ENCODE measurements at regions not wholly inside any gene's neighbourhood (a gene's known extent, or its start where the extent isn't known, plus 50 kb on each side); places are given as distances from the start of the nearest gene placed in this dataset.
"Not testable (repeated sequence)": the region's sequence is repeated elsewhere in the genome, so short reads cannot be mapped to it uniquely, and the experiment has no call there.

DNA sequence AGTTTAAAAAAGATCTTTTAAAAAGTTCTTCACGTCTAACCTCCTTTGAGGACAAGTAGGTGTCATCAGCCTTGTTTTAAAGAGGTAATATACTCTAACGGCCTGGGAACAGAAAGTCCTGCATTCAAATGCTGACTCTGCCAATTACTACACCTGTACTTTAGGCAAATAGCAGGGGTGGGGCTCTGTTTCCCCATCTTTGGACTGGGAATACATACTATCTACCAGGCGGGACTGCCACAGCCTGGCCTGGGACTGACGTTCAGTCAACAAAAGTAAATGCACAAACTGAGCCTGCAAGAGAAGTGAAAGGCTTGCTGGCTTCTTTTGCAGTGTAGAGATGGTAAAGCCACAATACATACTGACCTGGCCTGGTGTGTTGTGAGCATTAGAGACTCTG, 107.6 kb upstream of the SPATA12 start:
- TF ChIP-seq EZH2phosphoT487 (IDR thresholded peaks at IDR 0.05; ENCODE audit: insufficient read depth, low read depth), result no peak
- no peak for TF ChIP-seq EZH2 (IDR thresholded peaks at IDR 0.05; ENCODE audit: insufficient read depth, poor library complexity, severe bottlenecking)
- no peak overlapping the region for H3K4me2 ChIP-seq (ENCODE audit: unreplicated experiment)
- H3K27ac ChIP-seq, result no peak overlapping the region
- H3K9me2 ChIP-seq (ENCODE audit: insufficient read depth), result no peaks in the 10 kb centered on the region
- H3K79me2 ChIP-seq (ENCODE audit: insufficient read depth), result no peaks in the 10 kb centered on the region
- H3K27me3 ChIP-seq (replicated peaks; ENCODE audit: insufficient read depth), result no peaks in the 10 kb centered on the region
- no peaks in the 10 kb centered on the region for H4K20me1 ChIP-seq (ENCODE audit: insufficient read depth)
- no peak for DNase-seq
- H3K4me3 ChIP-seq, result no peak overlapping the region
- H3K4me1 ChIP-seq (ENCODE audit: insufficient read depth), result no peaks in the 10 kb centered on the region
- in situ Hi-C loops (cut with MboI), result no loop called here
- no peak overlapping the region for H2AFZ ChIP-seq
- no peak overlapping the region for H3K9ac ChIP-seq
- 80 to 84% methylated on average over 4 of the region's 4 CpGs for WGBS, 2 experiments (ENCODE audit: low coverage in 1 of 2, low lambda C conversion rate in 2 of 2, missing lambda C conversion rate in 2 of 2)
- no peaks in the 10 kb centered on the region for H3F3A ChIP-seq (ENCODE audit: insufficient read depth)
- H3K36me3 ChIP-seq (ENCODE audit: low read depth), result no peaks in the 10 kb centered on the region
- H3K9me3 ChIP-seq (ENCODE audit: low read depth), result no peaks in the 10 kb centered on the region

DNA sequence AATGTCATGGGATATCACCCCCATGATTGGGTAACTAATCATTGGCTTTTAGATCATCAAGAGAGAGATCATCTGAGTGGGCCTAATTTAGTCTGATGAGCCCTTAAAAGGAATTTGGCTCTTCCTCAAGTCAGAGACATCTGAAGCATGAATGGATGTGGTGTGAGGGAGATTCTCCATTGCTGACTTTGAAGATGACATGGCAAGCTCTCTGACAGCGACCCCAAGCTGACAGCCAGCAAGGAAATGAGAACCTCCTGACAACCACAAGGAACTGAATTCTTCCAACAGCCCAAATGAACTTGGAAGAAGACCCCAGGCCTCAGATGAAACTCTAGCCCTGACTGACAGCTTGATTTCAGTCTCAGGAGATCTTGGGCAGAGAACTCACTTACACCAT, 108.4 kb upstream of the SPATA12 start:
- no peaks in the 10 kb centered on the region for H3K36me3 ChIP-seq (ENCODE audit: low read depth)
- no peak overlapping the region for H3K9ac ChIP-seq
- H3K4me3 ChIP-seq, result no peak overlapping the region
- no peak for DNase-seq
- 0 to 21% methylated on average over 1 of the region's 1 CpG for WGBS, 2 experiments (ENCODE audit: low coverage in 1 of 2, low lambda C conversion rate in 2 of 2, missing lambda C conversion rate in 2 of 2)
- H3F3A ChIP-seq (ENCODE audit: insufficient read depth), result no peaks in the 10 kb centered on the region
- H3K27me3 ChIP-seq (replicated peaks; ENCODE audit: insufficient read depth), result no peaks in the 10 kb centered on the region
- no peak overlapping the region for H2AFZ ChIP-seq
- H3K9me3 ChIP-seq (ENCODE audit: low read depth), result no peaks in the 10 kb centered on the region
- in situ Hi-C loops (cut with MboI), result no loop called here
- no peaks in the 10 kb centered on the region for H3K4me1 ChIP-seq (ENCODE audit: insufficient read depth)
- no peak for TF ChIP-seq EZH2phosphoT487 (IDR thresholded peaks at IDR 0.05; ENCODE audit: insufficient read depth, low read depth)
- TF ChIP-seq EZH2 (IDR thresholded peaks at IDR 0.05; ENCODE audit: insufficient read depth, poor library complexity, severe bottlenecking), result no peak
- no peaks in the 10 kb centered on the region for H3K79me2 ChIP-seq (ENCODE audit: insufficient read depth)
- H3K27ac ChIP-seq, result no peak overlapping the region
- H3K9me2 ChIP-seq (ENCODE audit: insufficient read depth), result no peaks in the 10 kb centered on the region
- H3K4me2 ChIP-seq (ENCODE audit: unreplicated experiment), result no peak overlapping the region
- no peaks in the 10 kb centered on the region for H4K20me1 ChIP-seq (ENCODE audit: insufficient read depth)

GRCh38 chr3:56951366-56951765, 109.1 kb upstream of the SPATA12 start:
- in situ Hi-C loops (cut with MboI), result no loop called here

DNA sequence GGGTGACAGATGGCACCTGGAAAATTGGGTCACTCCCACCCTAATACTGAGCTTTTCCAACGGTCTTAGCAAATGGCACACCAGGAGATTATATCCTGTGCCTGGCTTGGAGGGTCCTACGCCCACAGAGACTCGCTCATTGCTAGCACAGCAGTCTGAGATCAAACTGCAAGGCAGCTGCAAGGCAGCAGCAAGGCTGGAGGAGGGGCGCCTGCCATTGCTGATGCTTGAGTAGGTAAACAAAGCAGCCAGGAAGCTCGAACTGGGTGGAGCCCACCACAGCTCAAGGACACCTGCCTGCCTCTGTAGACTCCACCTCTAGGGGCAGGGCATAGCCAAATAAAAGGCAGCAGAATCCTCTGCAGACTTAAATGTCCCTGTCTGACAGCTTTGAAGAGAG, 115.1 kb upstream of the SPATA12 start:
- H3K4me2 ChIP-seq (ENCODE audit: unreplicated experiment); H3K27me3 ChIP-seq (replicated peaks; ENCODE audit: insufficient read depth); H3K79me2 ChIP-seq (ENCODE audit: insufficient read depth); H3K9me2 ChIP-seq (ENCODE audit: insufficient read depth); H3K4me1 ChIP-seq (ENCODE audit: insufficient read depth); in situ Hi-C loops (cut with MboI); H3F3A ChIP-seq (ENCODE audit: insufficient read depth); H3K9ac ChIP-seq; H3K9me3 ChIP-seq (ENCODE audit: low read depth); H3K36me3 ChIP-seq (ENCODE audit: low read depth); DNase-seq; H2AFZ ChIP-seq; H4K20me1 ChIP-seq (ENCODE audit: insufficient read depth); H3K27ac ChIP-seq; H3K4me3 ChIP-seq: not testable (repeated sequence)
- 55 to 66% methylated on average over 5 of the region's 5 CpGs for WGBS, 2 experiments (ENCODE audit: low coverage in 1 of 2, low lambda C conversion rate in 2 of 2, missing lambda C conversion rate in 2 of 2)

More at GRCh38 chr3:56951366-56951765, 109.1 kb upstream of the SPATA12 start:
- Histone ChIP-seq H3K27me3 (replicated peaks; ENCODE audit: insufficient read depth) (no peaks in the 10 kb centered on the region), H3K4me1 (ENCODE audit: insufficient read depth) (no peaks in the 10 kb centered on the region), H3K9me3 (ENCODE audit: low read depth) (no peaks in the 10 kb centered on the region), H3K4me3 (no peak overlapping the region), H3K36me3 (ENCODE audit: low read depth) (no peaks in the 10 kb centered on the region), H3K9me2 (ENCODE audit: insufficient read depth) (no peaks in the 10 kb centered on the region), H3F3A (ENCODE audit: insufficient read depth) (no peaks in the 10 kb centered on the region), H2AFZ (no peak overlapping the region), H3K27ac (no peak overlapping the region), H3K79me2 (ENCODE audit: insufficient read depth) (no peaks in the 10 kb centered on the region), H3K9ac (no peak overlapping the region), H4K20me1 (ENCODE audit: insufficient read depth) (no peaks in the 10 kb centered on the region), H3K4me2 (ENCODE audit: unreplicated experiment) (no peak overlapping the region)
- WGBS, 2 experiments (ENCODE audit: low coverage in 1 of 2, low lambda C conversion rate in 2 of 2, missing lambda C conversion rate in 2 of 2), result 13 to 39% methylated on average over 1 of the region's 1 CpG
- no peak for TF ChIP-seq EZH2 (IDR thresholded peaks at IDR 0.05; ENCODE audit: insufficient read depth, poor library complexity, severe bottlenecking)
- TF ChIP-seq EZH2phosphoT487 (IDR thresholded peaks at IDR 0.05; ENCODE audit: insufficient read depth, low read depth), result no peak
- no peak for DNase-seq

DNA sequence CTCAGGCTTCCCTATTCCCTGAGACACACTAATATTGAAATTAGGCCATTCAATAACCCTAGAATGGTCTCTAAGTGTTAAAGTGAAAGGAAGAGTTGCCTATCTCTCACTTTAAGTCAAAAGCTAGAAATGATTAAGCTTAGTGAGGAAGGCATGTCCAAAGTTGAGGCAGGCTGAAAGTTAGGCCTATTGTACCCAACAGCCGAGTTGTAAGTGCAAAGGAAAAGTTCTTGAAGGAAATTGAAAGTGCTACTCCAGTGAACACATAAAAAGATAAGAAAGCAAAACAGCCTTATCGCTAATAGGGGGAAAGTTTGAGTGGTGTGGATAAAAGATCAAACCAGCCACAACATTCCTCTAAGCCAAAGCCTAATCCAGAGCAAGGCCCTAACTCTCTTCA, 117.9 kb upstream of the SPATA12 start:
- H3K9me3 ChIP-seq (ENCODE audit: low read depth), result no peaks in the 10 kb centered on the region
- H3K4me1 ChIP-seq (ENCODE audit: insufficient read depth), result no peaks in the 10 kb centered on the region
- no peaks in the 10 kb centered on the region for H3K9me2 ChIP-seq (ENCODE audit: insufficient read depth)
- no peaks in the 10 kb centered on the region for H3K36me3 ChIP-seq (ENCODE audit: low read depth)
- in situ Hi-C loops (cut with MboI), result no loop called here
- H3K4me3 ChIP-seq, result no peak overlapping the region
- no peak overlapping the region for H3K27ac ChIP-seq
- no peaks in the 10 kb centered on the region for H3F3A ChIP-seq (ENCODE audit: insufficient read depth)
- H3K4me2 ChIP-seq (ENCODE audit: unreplicated experiment), result no peak overlapping the region
- no peak overlapping the region for H2AFZ ChIP-seq
- TF ChIP-seq EZH2 (IDR thresholded peaks at IDR 0.05; ENCODE audit: insufficient read depth, poor library complexity, severe bottlenecking) (no peak), EZH2phosphoT487 (IDR thresholded peaks at IDR 0.05; ENCODE audit: insufficient read depth, low read depth) (no peak)
- no peaks in the 10 kb centered on the region for H3K27me3 ChIP-seq (replicated peaks; ENCODE audit: insufficient read depth)
- DNase-seq, result no peak
- WGBS, 2 experiments (ENCODE audit: low coverage in 1 of 2, low lambda C conversion rate in 2 of 2, missing lambda C conversion rate in 2 of 2), result 88 to 89% methylated on average over 2 of the region's 2 CpGs
- H4K20me1 ChIP-seq (ENCODE audit: insufficient read depth), result no peaks in the 10 kb centered on the region
- no peaks in the 10 kb centered on the region for H3K79me2 ChIP-seq (ENCODE audit: insufficient read depth)
- H3K9ac ChIP-seq, result no peak overlapping the region
